Cardiac fibroblast (primary cell): ENCODE measurements at regions not wholly inside any gene's neighbourhood (a gene's known extent, or its start where the extent isn't known, plus 50 kb on each side); places are given as distances from the start of the nearest gene placed in this dataset.

ENCODE experiments used
- DNase-seq, 2 donors: peaks; one replicate each; pipeline versions ENCODE4 v3.0.0 to v3.0.0-alpha.2; 2010; ENCODE audit warnings: low read depth in 2 of 2
- H3K4me3 ChIP-seq, 2 donors: replicated peaks in 1 of 2; 1 replicate in 1 of 2; 2 replicates in 1 of 2; pipeline ENCODE4 v1.5.1; 2011; ENCODE audit warnings: low read depth in 2 of 2, low read length in 2 of 2, mild to moderate bottlenecking in 2 of 2, moderate library complexity in 1 of 2
- TF ChIP-seq, protein P1 (sequence below): IDR thresholded peaks from one replicate; pipeline ENCODE4 v1.5.1; 2011; ENCODE audit warnings: low read depth, mild to moderate bottlenecking, low read length, inconsistent platforms

DNA sequence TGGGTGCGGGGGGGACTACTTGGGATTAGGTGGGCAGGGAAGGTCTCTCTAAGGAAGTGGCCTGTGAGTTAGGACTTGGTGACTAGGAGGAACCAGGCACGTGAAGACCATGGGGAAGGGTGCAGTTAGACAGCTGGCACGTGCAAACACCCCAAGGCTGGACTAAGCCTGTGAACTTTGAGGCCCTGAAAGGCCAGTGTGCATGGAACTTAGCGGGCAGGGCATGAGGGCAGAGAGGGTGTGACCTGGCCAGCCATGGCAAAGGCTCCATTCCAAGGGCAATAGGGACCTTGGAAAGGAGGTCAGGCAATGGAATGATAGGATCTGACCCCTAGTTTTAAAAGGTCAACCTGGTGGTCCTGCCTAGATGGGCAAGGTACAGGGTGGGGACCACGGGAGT, 158.4 kb upstream of the PCBD1 start:
- H3K4me3 ChIP-seq, result no peak overlapping the region
- TF ChIP-seq, protein P1, sequence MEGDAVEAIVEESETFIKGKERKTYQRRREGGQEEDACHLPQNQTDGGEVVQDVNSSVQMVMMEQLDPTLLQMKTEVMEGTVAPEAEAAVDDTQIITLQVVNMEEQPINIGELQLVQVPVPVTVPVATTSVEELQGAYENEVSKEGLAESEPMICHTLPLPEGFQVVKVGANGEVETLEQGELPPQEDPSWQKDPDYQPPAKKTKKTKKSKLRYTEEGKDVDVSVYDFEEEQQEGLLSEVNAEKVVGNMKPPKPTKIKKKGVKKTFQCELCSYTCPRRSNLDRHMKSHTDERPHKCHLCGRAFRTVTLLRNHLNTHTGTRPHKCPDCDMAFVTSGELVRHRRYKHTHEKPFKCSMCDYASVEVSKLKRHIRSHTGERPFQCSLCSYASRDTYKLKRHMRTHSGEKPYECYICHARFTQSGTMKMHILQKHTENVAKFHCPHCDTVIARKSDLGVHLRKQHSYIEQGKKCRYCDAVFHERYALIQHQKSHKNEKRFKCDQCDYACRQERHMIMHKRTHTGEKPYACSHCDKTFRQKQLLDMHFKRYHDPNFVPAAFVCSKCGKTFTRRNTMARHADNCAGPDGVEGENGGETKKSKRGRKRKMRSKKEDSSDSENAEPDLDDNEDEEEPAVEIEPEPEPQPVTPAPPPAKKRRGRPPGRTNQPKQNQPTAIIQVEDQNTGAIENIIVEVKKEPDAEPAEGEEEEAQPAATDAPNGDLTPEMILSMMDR, result no peak
- no peak for DNase-seq

DNA sequence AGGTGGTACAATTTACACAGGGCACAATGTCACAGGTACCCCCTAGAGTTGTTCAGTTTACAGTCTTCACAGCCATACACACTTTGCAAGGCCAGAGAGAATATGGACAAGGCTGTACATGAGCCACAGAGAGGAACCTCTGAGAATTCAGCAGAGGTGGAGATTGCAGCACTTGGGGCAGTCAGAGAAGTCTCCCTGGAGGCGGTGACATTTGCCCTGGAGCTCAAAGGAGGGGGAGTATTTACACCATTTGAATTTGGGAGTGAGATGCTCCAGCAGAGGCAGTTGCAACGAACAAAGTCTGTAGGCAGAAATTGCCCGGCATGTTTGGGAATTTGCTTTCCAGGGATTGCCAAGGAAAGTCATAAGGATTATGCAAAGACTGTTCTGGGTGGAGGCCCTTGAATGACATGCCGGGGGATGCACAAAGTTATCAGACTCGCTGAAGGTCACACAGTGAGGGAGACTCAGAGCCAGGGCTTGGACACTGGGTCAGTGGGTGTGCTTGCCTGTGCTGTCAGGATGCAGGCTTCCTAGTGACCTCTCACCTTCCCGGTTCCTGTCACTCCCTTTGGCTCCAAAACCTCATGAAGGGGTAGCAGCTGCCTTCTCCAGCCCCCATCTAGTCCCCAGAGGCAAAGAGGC, 160.7 kb upstream of the PCBD1 start:
- TF ChIP-seq, protein P1, result no peak
- no peak for DNase-seq
- H3K4me3 ChIP-seq, result no peak overlapping the region

DNA sequence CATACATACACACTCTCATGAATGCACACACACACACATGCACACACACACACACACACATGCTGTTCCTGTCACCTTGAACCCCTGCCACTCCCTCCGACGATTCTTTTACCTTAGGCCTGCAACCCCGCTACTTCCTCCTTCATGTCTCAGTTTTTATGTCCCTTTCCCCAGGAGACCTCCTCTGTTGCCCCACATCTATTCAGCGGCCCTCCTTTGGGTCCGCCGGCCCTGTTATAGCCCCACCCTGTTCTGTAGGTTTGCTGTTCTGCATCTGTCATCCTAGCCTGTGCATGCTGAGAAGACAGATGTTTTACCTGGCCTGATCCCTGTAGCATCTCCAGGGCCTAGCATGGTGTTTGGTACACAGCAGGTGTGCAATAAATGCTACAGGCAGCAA, 161.6 kb upstream of the PCBD1 start:
- TF ChIP-seq, protein P1, result no peak
- no peak for DNase-seq
- H3K4me3 ChIP-seq, result no peak overlapping the region

GRCh38 chr10:71052076-71052660, 160.2 kb upstream of the UNC5B start:
- peak in 1 of 2 donors; percentile 8 for DNase-seq
- TF ChIP-seq, protein P1, result no peak
- H3K4me3 ChIP-seq, result no peak overlapping the region

DNA sequence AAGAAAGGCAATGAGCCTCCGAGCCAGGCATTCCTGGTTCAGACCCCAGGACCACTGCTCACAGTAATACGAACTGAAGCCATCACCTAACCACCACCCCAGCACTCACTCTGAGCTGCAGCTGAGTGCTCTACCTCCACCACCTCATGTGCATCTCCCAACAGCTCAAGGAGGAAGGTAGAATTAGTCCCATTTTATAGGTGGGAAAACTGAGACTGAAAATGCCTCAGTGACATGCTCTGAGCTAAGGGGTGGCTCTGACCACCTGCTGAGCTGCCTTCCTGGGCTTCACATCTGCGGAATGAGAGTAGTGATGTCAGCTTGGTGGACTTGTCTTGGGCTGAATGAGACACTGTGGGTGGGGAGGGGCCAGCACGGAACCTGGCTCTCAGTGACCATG, 159.7 kb upstream of the UNC5B start:
- DNase-seq, result no peak
- H3K4me3 ChIP-seq, result no peak overlapping the region
- TF ChIP-seq, protein P1, result no peak

GRCh38 chr10:71053169-71053895, 159.0 kb upstream of the UNC5B start:
- no peak for DNase-seq
- TF ChIP-seq, protein P1, result no peak
- no peak overlapping the region for H3K4me3 ChIP-seq
